Activated naive CD4-positive, alpha-beta T cell treated with anti-CD3 and anti-CD28 coated beads, Interleukin-2, amount 10 ng/mL, durations not matched to agents 7 days and 5 days (primary cell): ENCODE measurements at regions not wholly inside any gene's neighbourhood (a gene's known extent, or its start where the extent isn't known, plus 50 kb on each side); places are given as distances from the start of the nearest gene placed in this dataset.
A peak's percentile ranks its signal among the peaks of the same experiment; 100 is the strongest.

Source experiments
- CTCF ChIA-PET: fragments of 350-600 bp; sonication (Branson Sonifier 250); formaldehyde crosslinking; loops from one replicate; lab custom pipeline; 2021; ENCODE audit warnings: antibody characterized with exemption; lab: Charles Lee
- DNase-seq: peaks from one replicate; pipeline ENCODE4 v3.0.0-alpha.2; 2020
- H3K27ac Mint-ChIP-seq: one replicate; pipeline ENCODE4 v1.8.0; 2021; ENCODE audit warnings: mild to moderate bottlenecking, moderate library complexity, mixed read lengths
- H3K27me3 Mint-ChIP-seq: one replicate; pipeline ENCODE4 v1.8.0; 2021; ENCODE audit warnings: mild to moderate bottlenecking, mixed read lengths
- H3K36me3 Mint-ChIP-seq: one replicate; pipeline ENCODE4 v1.8.0; 2021; ENCODE audit warnings: mixed read lengths
- H3K4me1 Mint-ChIP-seq: one replicate; pipeline ENCODE4 v1.8.0; 2021; ENCODE audit warnings: mixed read lengths
- H3K4me3 Mint-ChIP-seq: one replicate; pipeline ENCODE4 v1.8.0; 2021; ENCODE audit warnings: mild to moderate bottlenecking, moderate library complexity, mixed read lengths
- H3K9me3 Mint-ChIP-seq: one replicate; pipeline ENCODE4 v1.8.0; 2021; ENCODE audit warnings: mixed read lengths

- CTCF ChIA-PET, result interaction anchor here (1.4 kb wide), 1 partner anchor 92 kb away, joined by 3 read pairs; no protein-coding TSS in a partner anchor
- no peak overlapping the region for H3K27ac Mint-ChIP-seq
- H3K9me3 Mint-ChIP-seq, result peaks cover 11% of the 10 kb centered on the region
- H3K4me1 Mint-ChIP-seq, result no peaks in the 10 kb centered on the region
- H3K36me3 Mint-ChIP-seq, result no peaks in the 10 kb centered on the region
- peaks cover 3% of the 10 kb centered on the region for H3K27me3 Mint-ChIP-seq
- no peak overlapping the region for H3K4me3 Mint-ChIP-seq
- no peak for DNase-seq
Measured at GRCh38 chr2:204415406-204416181, 129.7 kb upstream of the PARD3B start.

- Mint-ChIP-seq H3K4me1 (no peaks in the 10 kb centered on the region), H3K9me3 (peaks cover 11% of the 10 kb centered on the region), H3K36me3 (no peaks in the 10 kb centered on the region), H3K27ac (no peak overlapping the region), H3K27me3 (peaks cover 3% of the 10 kb centered on the region), H3K4me3 (no peak overlapping the region)
- CTCF ChIA-PET, result no interaction called here
- no peak for DNase-seq
Measured at GRCh38 chr2:204416236-204416635, 129.0 kb upstream of the PARD3B start.

- Mint-ChIP-seq H3K27me3 (peaks cover 6% of the 10 kb centered on the region), H3K36me3 (no peaks in the 10 kb centered on the region), H3K4me1 (no peaks in the 10 kb centered on the region), H3K4me3 (no peak overlapping the region), H3K27ac (no peak overlapping the region), H3K9me3 (no peaks in the 10 kb centered on the region)
- DNase-seq, result no peak
- CTCF ChIA-PET, result no interaction called here
Measured at GRCh38 chr2:204425821-204426220, 119.5 kb upstream of the PARD3B start.

- H3K27ac Mint-ChIP-seq, result no peak overlapping the region
- H3K36me3 Mint-ChIP-seq, result no peaks in the 10 kb centered on the region
- no peak for DNase-seq
- H3K4me1 Mint-ChIP-seq, result no peaks in the 10 kb centered on the region
- peaks cover 11% of the 10 kb centered on the region for H3K9me3 Mint-ChIP-seq
- H3K27me3 Mint-ChIP-seq, result peaks cover 6% of the 10 kb centered on the region
- no peak overlapping the region for H3K4me3 Mint-ChIP-seq
- CTCF ChIA-PET, result no interaction called here
Measured at GRCh38 chr2:204428675-204429074, 116.6 kb upstream of the PARD3B start.

GRCh38 chr2:204431529-204431928 lies 113.7 kb upstream of the PARD3B start:
- H3K36me3 Mint-ChIP-seq, result no peaks in the 10 kb centered on the region
- no peak overlapping the region for H3K4me3 Mint-ChIP-seq
- peaks cover 3% of the 10 kb centered on the region for H3K27me3 Mint-ChIP-seq
- no peak for DNase-seq
- no peak overlapping the region for H3K27ac Mint-ChIP-seq
- no peaks in the 10 kb centered on the region for H3K4me1 Mint-ChIP-seq
- H3K9me3 Mint-ChIP-seq, result peaks cover 11% of the 10 kb centered on the region
- CTCF ChIA-PET, result no interaction called here

- Mint-ChIP-seq H3K9me3 (peaks cover 11% of the 10 kb centered on the region), H3K4me3 (no peak overlapping the region), H3K36me3 (no peaks in the 10 kb centered on the region), H3K4me1 (no peaks in the 10 kb centered on the region), H3K27ac (no peak overlapping the region), H3K27me3 (peaks cover 3% of the 10 kb centered on the region)
- CTCF ChIA-PET, result no interaction called here
- no peak for DNase-seq
Measured at GRCh38 chr2:204432196-204432595, 113.1 kb upstream of the PARD3B start.

- Mint-ChIP-seq H3K27ac (peak overlapping the region; percentile 28), H3K36me3 (no peaks in the 10 kb centered on the region), H3K9me3 (peaks cover 11% of the 10 kb centered on the region), H3K27me3 (peaks cover 9% of the 10 kb centered on the region), H3K4me1 (no peaks in the 10 kb centered on the region), H3K4me3 (no peak overlapping the region)
- no peak for DNase-seq
- CTCF ChIA-PET, result no interaction called here
Measured at GRCh38 chr2:204434660-204435462, 110.4 kb upstream of the PARD3B start.

- Mint-ChIP-seq H3K4me1 (no peaks in the 10 kb centered on the region), H3K9me3 (peaks cover 11% of the 10 kb centered on the region), H3K27ac (no peak overlapping the region), H3K4me3 (no peak overlapping the region), H3K36me3 (no peaks in the 10 kb centered on the region), H3K27me3 (peaks cover 9% of the 10 kb centered on the region)
- CTCF ChIA-PET, result no interaction called here
- no peak for DNase-seq
Measured at GRCh38 chr2:204436230-204436629, 109.0 kb upstream of the PARD3B start.

- no peak for DNase-seq
- H3K4me1 Mint-ChIP-seq, result no peaks in the 10 kb centered on the region
- no peaks in the 10 kb centered on the region for H3K36me3 Mint-ChIP-seq
- peaks cover 8% of the 10 kb centered on the region for H3K9me3 Mint-ChIP-seq
- H3K4me3 Mint-ChIP-seq, result no peak overlapping the region
- CTCF ChIA-PET, result no interaction called here
- peaks cover 9% of the 10 kb centered on the region for H3K27me3 Mint-ChIP-seq
- H3K27ac Mint-ChIP-seq, result no peak overlapping the region
Measured at GRCh38 chr2:204437408-204437807, 107.9 kb upstream of the PARD3B start.

- no peak for DNase-seq
- CTCF ChIA-PET, result no interaction called here
- Mint-ChIP-seq H3K27ac (no peak overlapping the region), H3K4me3 (no peak overlapping the region), H3K27me3 (peaks cover 13% of the 10 kb centered on the region), H3K36me3 (no peaks in the 10 kb centered on the region), H3K4me1 (no peaks in the 10 kb centered on the region), H3K9me3 (peaks cover 2% of the 10 kb centered on the region)
Measured at GRCh38 chr2:204437815-204438756, 107.2 kb upstream of the PARD3B start.

- Mint-ChIP-seq H3K4me1 (no peaks in the 10 kb centered on the region), H3K4me3 (no peak overlapping the region), H3K27me3 (peaks cover 11% of the 10 kb centered on the region), H3K27ac (no peak overlapping the region), H3K36me3 (no peaks in the 10 kb centered on the region), H3K9me3 (no peaks in the 10 kb centered on the region)
- CTCF ChIA-PET, result no interaction called here
- DNase-seq, result no peak
Measured at GRCh38 chr2:204441316-204441715, 104.0 kb upstream of the PARD3B start.

- H3K27me3 Mint-ChIP-seq, result peaks cover 12% of the 10 kb centered on the region
- CTCF ChIA-PET, result no interaction called here
- no peak for DNase-seq
- H3K4me3 Mint-ChIP-seq, result no peak overlapping the region
- H3K36me3 Mint-ChIP-seq, result no peaks in the 10 kb centered on the region
- H3K4me1 Mint-ChIP-seq, result no peaks in the 10 kb centered on the region
- no peak overlapping the region for H3K27ac Mint-ChIP-seq
- H3K9me3 Mint-ChIP-seq, result no peaks in the 10 kb centered on the region
Measured at GRCh38 chr2:204445149-204445548, 100.1 kb upstream of the PARD3B start.

- Mint-ChIP-seq H3K9me3 (no peaks in the 10 kb centered on the region), H3K27ac (no peak overlapping the region), H3K4me1 (no peaks in the 10 kb centered on the region)
Measured at GRCh38 chr2:204447722-204448121, 97.6 kb upstream of the PARD3B start.

GRCh38 chr2:204449977-204450376 lies 95.3 kb upstream of the PARD3B start:
- Mint-ChIP-seq H3K27me3 (peaks cover 12% of the 10 kb centered on the region), H3K4me3 (no peak overlapping the region), H3K9me3 (no peaks in the 10 kb centered on the region), H3K4me1 (no peaks in the 10 kb centered on the region), H3K36me3 (no peaks in the 10 kb centered on the region), H3K27ac (no peak overlapping the region)
- CTCF ChIA-PET, result no interaction called here
- DNase-seq, result no peak

More at GRCh38 chr2:204447722-204448121, 97.6 kb upstream of the PARD3B start:
- Mint-ChIP-seq H3K27me3 (peaks cover 17% of the 10 kb centered on the region), H3K4me3 (no peak overlapping the region), H3K36me3 (no peaks in the 10 kb centered on the region)
- DNase-seq, result no peak
- CTCF ChIA-PET, result no interaction called here
